GM12878 (cell line): ENCODE measurements at regions not wholly inside any gene's neighbourhood (a gene's known extent, or its start where the extent isn't known, plus 50 kb on each side); places are given as distances from the start of the nearest gene placed in this dataset.

ENCODE experiments used
- ATAC-seq: fragments of 200-7000 bp; cut with Tn5 transposase; 3 replicates; pipeline ENCODE4 v1.9.1; 2020; ENCODE audit warnings: mild to moderate bottlenecking, moderate library complexity
- BruUV-seq: library from RNA; stranded (reverse); fragments of 400-500 nt; replicated peaks from 2 replicates; lab custom pipeline; 2021; lab: Mats Ljungman, UMichigan
- CTCF ChIA-PET: fragments of 300-600 bp; sonication (Branson Sonifier 250); formaldehyde crosslinking; extraction: SDS; loops from one replicate; lab custom pipeline; 2021; ENCODE audit warnings: inconsistent platforms; lab: Yijun Ruan, JAX
- POLR2A ChIA-PET: fragments of 350-600 bp; formaldehyde crosslinking; extraction: SDS; loops from one replicate; lab custom pipeline; 2021; ENCODE audit warnings: inconsistent platforms; lab: Charles Lee
- RAD21 ChIA-PET: fragments of 300-600 bp; sonication (Branson Sonifier 250); formaldehyde crosslinking; loops from one replicate; lab custom pipeline; 2023; ENCODE audit warnings: antibody characterized with exemption; ENCODE audit not compliant: unreplicated experiment; lab: Charles Lee
- SMC1A ChIA-PET: fragments of 300-600 bp; sonication (Branson Sonifier 250); formaldehyde crosslinking; loops from one replicate; lab custom pipeline; 2023; ENCODE audit not compliant: unreplicated experiment, uncharacterized antibody; lab: Charles Lee
- DNase-seq: peaks from one replicate; pipeline ENCODE4 v3.0.0-alpha.2; 2011; ENCODE audit warnings: low read depth, low spot score
- FAIRE-seq: peaks from 3 replicates; lab custom pipeline; 2011; peaks lifted over from hg19 to GRCh38; lab: Jason Lieb, UNC
- H2AFZ ChIP-seq: 2 replicates; pipeline ENCODE4 v1.6.0; 2011; ENCODE audit warnings: low read depth, low read length, control low read depth; ENCODE audit not compliant: control insufficient read depth
- H3K27ac ChIP-seq: 2 replicates; pipeline ENCODE4 v1.5.1; 2011; ENCODE audit warnings: control low read depth; ENCODE audit not compliant: control insufficient read depth, insufficient read depth
- H3K27me3 ChIP-seq, 2 experiments: replicated peaks in 1 of 2; 2 replicates each; pipeline versions ENCODE4 v1.6.0 to v1.6.1; 2011; ENCODE audit warnings: low read length in 1 of 2; ENCODE audit not compliant: control insufficient read depth in 2 of 2, insufficient read depth in 2 of 2
- H3K36me3 ChIP-seq, 2 experiments: 2 replicates each; pipeline ENCODE4 v1.5.1; 2011; ENCODE audit warnings: low read length in 1 of 2; ENCODE audit not compliant: control insufficient read depth in 2 of 2, insufficient read depth in 2 of 2
- H3K4me1 ChIP-seq: 2 replicates; pipeline ENCODE4 v1.6.1; 2011; ENCODE audit warnings: mild to moderate bottlenecking, low read length, moderate library complexity, mixed read lengths; ENCODE audit not compliant: control insufficient read depth, insufficient read depth
- H3K4me2 ChIP-seq: 2 replicates; pipeline ENCODE4 v1.6.0; 2011; ENCODE audit warnings: control low read depth; ENCODE audit not compliant: control insufficient read depth, insufficient read depth
- H3K4me3 ChIP-seq: fragments of 200-600 bp; sonication (generic); 2 replicates; pipeline ENCODE4 v1.5.1; 2016
- H3K79me2 ChIP-seq: 2 replicates; pipeline ENCODE4 v1.6.0; 2011; ENCODE audit warnings: low read length; ENCODE audit not compliant: control insufficient read depth, insufficient read depth
- H3K9ac ChIP-seq: 2 replicates; pipeline ENCODE4 v1.8.0; 2011; ENCODE audit warnings: low read length, control low read depth, mixed read lengths; ENCODE audit not compliant: control insufficient read depth, insufficient read depth
- H3K9me3 ChIP-seq: replicated peaks from 3 replicates; pipeline ENCODE4 v1.5.1; 2011; ENCODE audit warnings: mild to moderate bottlenecking, low read length; ENCODE audit not compliant: control insufficient read depth, insufficient read depth
- H4K20me1 ChIP-seq: 2 replicates; pipeline ENCODE4 v1.6.0; 2011; ENCODE audit not compliant: control insufficient read depth, insufficient read depth
- CBX5 ChIP-seq: sonication (generic); IDR thresholded peaks from 2 replicates; pipeline ENCODE4 v1.6.1; 2016; ENCODE audit warnings: low read depth, moderate library complexity, mild to moderate bottlenecking, inconsistent platforms
- CHD4 ChIP-seq: fragments of 200-600 bp; sonication (generic); IDR thresholded peaks from 2 replicates; pipeline ENCODE4 v1.6.1; 2016; ENCODE audit warnings: mild to moderate bottlenecking
- FOXK2 ChIP-seq: fragments of 450-650 bp; IDR thresholded peaks from 2 replicates; pipeline ENCODE4 v1.6.1; 2017; ENCODE audit warnings: mild to moderate bottlenecking, moderate library complexity
- HDAC6 ChIP-seq: fragments of 200-600 bp; sonication (generic); IDR thresholded peaks from one replicate; pipeline ENCODE4 v1.8.0; 2017; ENCODE audit warnings: antibody characterized with exemption; ENCODE audit not compliant: unreplicated experiment
- LARP7 ChIP-seq: fragments of 450-650 bp; IDR thresholded peaks from 2 replicates; pipeline ENCODE4 v1.6.1; 2017; ENCODE audit warnings: mild to moderate bottlenecking
- MEF2B ChIP-seq: fragments of 450-650 bp; IDR thresholded peaks from 2 replicates; pipeline ENCODE4 v1.6.1; 2018; ENCODE audit warnings: mild to moderate bottlenecking, moderate library complexity; ENCODE audit not compliant: partially characterized antibody, poor library complexity, severe bottlenecking
- MTA2 ChIP-seq: fragments of 450-650 bp; IDR thresholded peaks from 2 replicates; pipeline ENCODE4 v1.6.1; 2016; ENCODE audit warnings: low read depth, mild to moderate bottlenecking, moderate library complexity
- MTA3 ChIP-seq: IDR thresholded peaks from 2 replicates; pipeline ENCODE4 v1.6.1; 2012; ENCODE audit warnings: low read length, inconsistent platforms, borderline replicate concordance
- MXI1 ChIP-seq: fragments of 150-350 bp; IDR thresholded peaks from 2 replicates; pipeline ENCODE4 v1.6.1; 2011; ENCODE audit warnings: low read depth, mild to moderate bottlenecking, inconsistent platforms, low read length, improper control_type of control experiment
- NR2C1 ChIP-seq: fragments of 450-650 bp; IDR thresholded peaks from 2 replicates; pipeline ENCODE4 v1.6.1; 2017; ENCODE audit warnings: antibody characterized with exemption, mild to moderate bottlenecking, moderate library complexity
- PAX8 ChIP-seq: fragments of 450-650 bp; IDR thresholded peaks from 2 replicates; pipeline ENCODE4 v1.6.1; 2017; ENCODE audit warnings: mild to moderate bottlenecking, moderate library complexity
- POU2F2 ChIP-seq: IDR thresholded peaks from 3 replicates; pipeline ENCODE4 v1.6.1; 2011; ENCODE audit warnings: low read depth, mild to moderate bottlenecking, low read length, borderline replicate concordance
- RAD51 ChIP-seq: fragments of 450-650 bp; IDR thresholded peaks from 2 replicates; pipeline ENCODE4 v1.6.1; 2016; ENCODE audit warnings: moderate library complexity, mild to moderate bottlenecking, inconsistent platforms
- SIX5 ChIP-seq: IDR thresholded peaks from 2 replicates; pipeline ENCODE4 v1.6.1; 2011; ENCODE audit warnings: mild to moderate bottlenecking, low read depth, low read length, moderate library complexity; ENCODE audit not compliant: severe bottlenecking
- SPI1 ChIP-seq: IDR thresholded peaks from 2 replicates; pipeline ENCODE4 v1.6.1; 2011; ENCODE audit warnings: low read depth, mild to moderate bottlenecking, low read length, moderate library complexity, borderline replicate concordance; ENCODE audit not compliant: insufficient read depth
- TBL1XR1 ChIP-seq: IDR thresholded peaks from 2 replicates; pipeline ENCODE4 v1.6.1; 2012; ENCODE audit warnings: low read depth, low read length, improper control_type of control experiment
- TCF12 ChIP-seq: IDR thresholded peaks from 2 replicates; pipeline ENCODE4 v1.6.1; 2011; ENCODE audit warnings: low read depth, mild to moderate bottlenecking, low read length
- WGBS: methylation state at CpG from one replicate; pipeline ENCODE4 v1.1.6; 2016; ENCODE audit warnings: low lambda C conversion rate; ENCODE audit not compliant: insufficient replicate concordance, insufficient coverage; ENCODE audit errors: missing lambda C conversion rate; 5-methylcytosine and 5-hydroxymethylcytosine counted together
- in situ Hi-C: fragments of 300-500 bp; cut with MboI; formaldehyde crosslinking; loops from 9 replicates; pipeline ENCODE4 v1.14.3; 2018; ENCODE audit warnings: mixed read lengths
- intact Hi-C: fragments of 100-400 bp; cut with micrococcal nuclease; formaldehyde crosslinking; loops from one replicate; pipeline ENCODE4 v1.14.2; 2022; ENCODE audit not compliant: unreplicated experiment
- TF ChIP-seq, protein P1 (sequence below): IDR thresholded peaks from 2 replicates; pipeline ENCODE4 v1.6.1; 2012; ENCODE audit warnings: low read depth, low read length, improper control_type of control experiment
- TF ChIP-seq, protein P2 (sequence below): IDR thresholded peaks from 2 replicates; pipeline ENCODE4 v1.6.1; 2012; ENCODE audit warnings: improper control_type of control experiment, low read depth, low read length; ENCODE audit not compliant: insufficient replicate concordance

DNA sequence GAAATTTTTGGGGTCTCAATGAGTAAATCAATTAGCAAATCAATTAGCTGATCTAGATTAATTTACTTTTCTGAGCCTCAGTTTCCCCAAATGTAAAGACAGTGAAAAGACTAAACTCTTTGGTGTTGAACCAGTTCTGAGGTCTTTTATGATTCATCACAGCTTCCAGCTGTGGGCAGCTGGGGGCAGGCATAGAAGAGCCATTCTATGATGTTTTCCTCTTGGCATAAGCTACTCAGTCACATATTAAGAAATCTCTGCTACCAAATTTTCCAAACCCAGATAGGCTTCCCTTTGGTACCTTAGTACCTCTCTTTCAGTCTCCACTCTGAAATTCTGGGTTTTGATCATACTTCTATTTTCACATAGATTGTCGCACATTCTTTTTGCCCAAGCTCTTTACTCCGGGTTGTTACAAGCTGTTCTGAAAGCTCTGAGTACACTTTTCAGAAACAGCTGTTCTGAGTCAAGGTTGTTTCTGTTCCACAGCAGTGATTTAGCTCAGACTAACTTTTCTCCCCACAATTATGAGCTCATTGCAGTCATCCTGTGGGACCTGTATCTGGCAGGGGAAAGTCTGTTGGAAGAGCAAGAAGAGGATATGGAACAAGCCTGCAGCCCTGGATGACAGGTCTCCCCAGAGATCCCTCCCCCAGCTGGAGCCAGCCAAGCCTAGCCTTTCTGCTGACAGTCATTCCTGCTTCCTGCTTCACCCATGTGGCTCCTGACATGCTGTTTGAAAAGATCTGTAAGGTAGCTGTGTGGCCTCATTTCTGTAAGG, 599.6 kb upstream of the GHITM start:
- Histone ChIP-seq H3K27me3 (no peaks in the 10 kb centered on the region), H3K79me2 (no peaks in the 10 kb centered on the region), H3K4me1 (peaks cover 31% of the 10 kb centered on the region), H3K36me3 (no peaks in the 10 kb centered on the region), H3K4me2 (peak overlapping the region; percentile 77), H3K9me3 (no peaks in the 10 kb centered on the region), H3K9ac (peak overlapping the region; percentile 47), H4K20me1 (no peaks in the 10 kb centered on the region), H2AFZ (no peak overlapping the region), H3K4me3 (no peak overlapping the region), H3K27ac (peak overlapping the region; percentile 70)
- ChIA-PET SMC1A (interaction anchor here (0.6 to 1.6 kb wide), 7 partner anchors 8 to 332 kb away, joined by 3 to 5 read pairs (median 3); no protein-coding TSS in a partner anchor), RAD21 (interaction anchor here (1.5 to 1.7 kb wide), 2 partner anchors 46 to 331 kb away, joined by 3 to 4 read pairs; no protein-coding TSS in a partner anchor), POLR2A (no interaction called here), CTCF (interaction anchor here (1.3 to 1.5 kb wide), 2 partner anchors 23 to 333 kb away, joined by 3 read pairs; no protein-coding TSS in a partner anchor)
- BruUV-seq: no TSS peak
- DNase-seq (peak; percentile 74), FAIRE-seq (peak; percentile 66), ATAC-seq (peak; percentile 75)
- in situ Hi-C loops: no loop called here
- WGBS: 2% methylated on average over 2 of the region's 2 CpGs
- intact Hi-C loops: loop anchor here (5.0 to 10.0 kb wide), 3 partner anchors 143 to 455 kb away; no protein-coding TSS in a partner anchor
- TF ChIP-seq RAD51 (no peak), HDAC6 (no peak), TBL1XR1 (no peak), FOXK2 (no peak), NR2C1 (no peak), MTA3 (no peak), MXI1 (no peak), CBX5 (0 out of 2 replicates have a peak, but pooled peaks have one; percentile 15), PAX8 (no peak), MEF2B (peak; percentile 16), TCF12 (peak; percentile 75), CHD4 (no peak), SIX5 (no peak), SPI1 (peak; percentile 14; the same call in 1 of the 2 replicates), LARP7 (no peak), MTA2 (no peak), POU2F2 (no peak)
- TF ChIP-seq, protein P1, sequence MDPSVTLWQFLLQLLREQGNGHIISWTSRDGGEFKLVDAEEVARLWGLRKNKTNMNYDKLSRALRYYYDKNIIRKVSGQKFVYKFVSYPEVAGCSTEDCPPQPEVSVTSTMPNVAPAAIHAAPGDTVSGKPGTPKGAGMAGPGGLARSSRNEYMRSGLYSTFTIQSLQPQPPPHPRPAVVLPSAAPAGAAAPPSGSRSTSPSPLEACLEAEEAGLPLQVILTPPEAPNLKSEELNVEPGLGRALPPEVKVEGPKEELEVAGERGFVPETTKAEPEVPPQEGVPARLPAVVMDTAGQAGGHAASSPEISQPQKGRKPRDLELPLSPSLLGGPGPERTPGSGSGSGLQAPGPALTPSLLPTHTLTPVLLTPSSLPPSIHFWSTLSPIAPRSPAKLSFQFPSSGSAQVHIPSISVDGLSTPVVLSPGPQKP: no peak
- TF ChIP-seq, protein P2, sequence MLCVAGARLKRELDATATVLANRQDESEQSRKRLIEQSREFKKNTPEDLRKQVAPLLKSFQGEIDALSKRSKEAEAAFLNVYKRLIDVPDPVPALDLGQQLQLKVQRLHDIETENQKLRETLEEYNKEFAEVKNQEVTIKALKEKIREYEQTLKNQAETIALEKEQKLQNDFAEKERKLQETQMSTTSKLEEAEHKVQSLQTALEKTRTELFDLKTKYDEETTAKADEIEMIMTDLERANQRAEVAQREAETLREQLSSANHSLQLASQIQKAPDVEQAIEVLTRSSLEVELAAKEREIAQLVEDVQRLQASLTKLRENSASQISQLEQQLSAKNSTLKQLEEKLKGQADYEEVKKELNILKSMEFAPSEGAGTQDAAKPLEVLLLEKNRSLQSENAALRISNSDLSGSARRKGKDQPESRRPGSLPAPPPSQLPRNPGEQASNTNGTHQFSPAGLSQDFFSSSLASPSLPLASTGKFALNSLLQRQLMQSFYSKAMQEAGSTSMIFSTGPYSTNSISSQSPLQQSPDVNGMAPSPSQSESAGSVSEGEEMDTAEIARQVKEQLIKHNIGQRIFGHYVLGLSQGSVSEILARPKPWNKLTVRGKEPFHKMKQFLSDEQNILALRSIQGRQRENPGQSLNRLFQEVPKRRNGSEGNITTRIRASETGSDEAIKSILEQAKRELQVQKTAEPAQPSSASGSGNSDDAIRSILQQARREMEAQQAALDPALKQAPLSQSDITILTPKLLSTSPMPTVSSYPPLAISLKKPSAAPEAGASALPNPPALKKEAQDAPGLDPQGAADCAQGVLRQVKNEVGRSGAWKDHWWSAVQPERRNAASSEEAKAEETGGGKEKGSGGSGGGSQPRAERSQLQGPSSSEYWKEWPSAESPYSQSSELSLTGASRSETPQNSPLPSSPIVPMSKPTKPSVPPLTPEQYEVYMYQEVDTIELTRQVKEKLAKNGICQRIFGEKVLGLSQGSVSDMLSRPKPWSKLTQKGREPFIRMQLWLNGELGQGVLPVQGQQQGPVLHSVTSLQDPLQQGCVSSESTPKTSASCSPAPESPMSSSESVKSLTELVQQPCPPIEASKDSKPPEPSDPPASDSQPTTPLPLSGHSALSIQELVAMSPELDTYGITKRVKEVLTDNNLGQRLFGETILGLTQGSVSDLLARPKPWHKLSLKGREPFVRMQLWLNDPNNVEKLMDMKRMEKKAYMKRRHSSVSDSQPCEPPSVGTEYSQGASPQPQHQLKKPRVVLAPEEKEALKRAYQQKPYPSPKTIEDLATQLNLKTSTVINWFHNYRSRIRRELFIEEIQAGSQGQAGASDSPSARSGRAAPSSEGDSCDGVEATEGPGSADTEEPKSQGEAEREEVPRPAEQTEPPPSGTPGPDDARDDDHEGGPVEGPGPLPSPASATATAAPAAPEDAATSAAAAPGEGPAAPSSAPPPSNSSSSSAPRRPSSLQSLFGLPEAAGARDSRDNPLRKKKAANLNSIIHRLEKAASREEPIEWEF: no peak
